ENCODE measurements at regions not wholly inside any gene's neighbourhood (a gene's known extent, or its start where the extent isn't known, plus 50 kb on each side); places are given as distances from the start of the nearest gene placed in this dataset.

DNA sequence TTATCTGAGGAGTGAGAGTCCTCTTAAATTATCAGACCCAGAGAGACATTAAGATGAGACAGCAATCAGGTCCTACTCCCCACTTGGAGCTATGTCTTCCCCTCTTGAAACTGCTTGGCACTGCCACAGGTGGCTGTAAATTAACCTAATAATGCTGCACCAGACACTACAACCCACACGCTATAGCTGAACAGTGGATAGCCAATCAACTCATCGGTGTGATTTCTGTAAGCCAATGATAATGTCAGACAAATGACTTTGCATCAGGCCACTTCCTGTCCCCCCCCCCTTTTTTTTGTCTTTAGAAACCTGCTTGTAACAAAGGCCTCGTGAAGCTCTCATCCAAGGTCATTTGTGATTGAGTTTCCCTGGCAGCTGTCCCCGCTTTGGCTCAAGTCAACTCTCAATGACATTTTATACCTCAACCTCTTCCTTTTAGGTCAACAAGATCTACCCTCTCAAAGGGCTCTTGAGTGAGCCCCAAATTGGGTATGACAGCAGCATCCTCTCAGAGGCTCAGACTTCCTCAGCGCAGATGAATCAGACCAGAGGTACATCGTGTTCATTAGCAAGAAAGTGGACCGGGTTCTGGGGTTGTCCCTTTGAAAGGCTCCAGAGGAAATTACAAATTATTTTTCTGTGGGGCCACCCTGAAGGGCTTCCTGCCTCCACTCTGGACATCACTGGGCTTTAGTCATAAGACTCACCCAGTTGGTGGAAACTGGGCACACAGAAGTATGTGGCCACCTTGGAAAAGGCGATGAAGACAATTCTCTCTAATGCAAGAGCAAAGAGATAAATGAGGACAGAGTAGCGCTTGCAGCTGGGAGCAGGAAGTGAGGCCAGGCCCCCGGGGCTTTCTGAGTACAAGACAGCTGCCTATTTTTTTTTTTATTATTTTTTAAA, 73.6 kb downstream of the COPS8 start:
- H3K27ac ChIP-seq, result no peak overlapping the region
- DNase-seq, result no peak
- H3K36me3 ChIP-seq, result no peaks in the 10 kb centered on the region
- TF ChIP-seq, protein P1, sequence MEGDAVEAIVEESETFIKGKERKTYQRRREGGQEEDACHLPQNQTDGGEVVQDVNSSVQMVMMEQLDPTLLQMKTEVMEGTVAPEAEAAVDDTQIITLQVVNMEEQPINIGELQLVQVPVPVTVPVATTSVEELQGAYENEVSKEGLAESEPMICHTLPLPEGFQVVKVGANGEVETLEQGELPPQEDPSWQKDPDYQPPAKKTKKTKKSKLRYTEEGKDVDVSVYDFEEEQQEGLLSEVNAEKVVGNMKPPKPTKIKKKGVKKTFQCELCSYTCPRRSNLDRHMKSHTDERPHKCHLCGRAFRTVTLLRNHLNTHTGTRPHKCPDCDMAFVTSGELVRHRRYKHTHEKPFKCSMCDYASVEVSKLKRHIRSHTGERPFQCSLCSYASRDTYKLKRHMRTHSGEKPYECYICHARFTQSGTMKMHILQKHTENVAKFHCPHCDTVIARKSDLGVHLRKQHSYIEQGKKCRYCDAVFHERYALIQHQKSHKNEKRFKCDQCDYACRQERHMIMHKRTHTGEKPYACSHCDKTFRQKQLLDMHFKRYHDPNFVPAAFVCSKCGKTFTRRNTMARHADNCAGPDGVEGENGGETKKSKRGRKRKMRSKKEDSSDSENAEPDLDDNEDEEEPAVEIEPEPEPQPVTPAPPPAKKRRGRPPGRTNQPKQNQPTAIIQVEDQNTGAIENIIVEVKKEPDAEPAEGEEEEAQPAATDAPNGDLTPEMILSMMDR (IDR thresholded peaks at IDR 0.05; ENCODE audit: low read depth, low read length), result no peak
- no peaks in the 10 kb centered on the region for H3K9me3 ChIP-seq (ENCODE audit: severe bottlenecking)
- no peak overlapping the region for H3K4me3 ChIP-seq (ENCODE audit: low read depth, low read length)
- H3K27me3 ChIP-seq (ENCODE audit: insufficient read depth, low read depth, severe bottlenecking), result peaks cover 13% of the 10 kb centered on the region

DNA sequence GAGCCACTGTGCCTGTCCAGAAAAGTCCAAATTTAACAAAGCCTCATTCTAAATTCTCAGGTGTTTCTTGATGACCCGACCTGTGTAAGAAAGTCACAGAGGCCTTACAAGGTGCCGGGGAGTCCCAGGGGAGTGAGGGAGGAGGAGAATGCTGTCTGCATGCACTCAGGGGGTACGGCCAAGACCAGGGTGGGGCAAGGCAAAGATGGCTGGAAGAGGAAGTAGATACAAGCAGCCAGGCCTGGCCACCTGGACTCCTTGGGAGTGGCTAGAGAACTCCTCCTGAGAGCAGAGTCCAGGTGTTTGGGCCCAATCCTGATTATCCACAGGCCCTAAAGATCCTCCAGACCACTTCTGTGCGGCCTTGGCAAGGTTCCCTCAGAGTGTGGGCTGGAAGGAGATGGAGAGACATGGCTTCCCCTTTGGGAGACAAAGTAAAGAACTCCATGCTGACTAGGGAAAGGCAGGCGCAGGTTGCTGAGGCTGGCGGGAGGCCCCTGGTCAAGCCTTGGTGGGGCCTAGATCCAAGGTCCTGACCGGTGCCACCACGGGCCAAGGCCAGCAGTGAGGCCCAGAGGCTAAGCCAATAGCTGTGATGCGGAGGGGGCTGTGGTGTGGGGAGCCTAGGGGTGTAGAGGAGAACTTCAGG, 74.7 kb downstream of the COPS8 start:
- TF ChIP-seq, protein P1 (IDR thresholded peaks at IDR 0.05; ENCODE audit: low read depth, low read length), result no peak
- Histone ChIP-seq H3K27me3 (ENCODE audit: insufficient read depth, low read depth, severe bottlenecking) (peaks cover 21% of the 10 kb centered on the region), H3K27ac (no peak overlapping the region), H3K4me3 (ENCODE audit: low read depth, low read length) (no peak overlapping the region), H3K36me3 (no peaks in the 10 kb centered on the region), H3K9me3 (ENCODE audit: severe bottlenecking) (no peaks in the 10 kb centered on the region)
- DNase-seq, result no peak

DNA sequence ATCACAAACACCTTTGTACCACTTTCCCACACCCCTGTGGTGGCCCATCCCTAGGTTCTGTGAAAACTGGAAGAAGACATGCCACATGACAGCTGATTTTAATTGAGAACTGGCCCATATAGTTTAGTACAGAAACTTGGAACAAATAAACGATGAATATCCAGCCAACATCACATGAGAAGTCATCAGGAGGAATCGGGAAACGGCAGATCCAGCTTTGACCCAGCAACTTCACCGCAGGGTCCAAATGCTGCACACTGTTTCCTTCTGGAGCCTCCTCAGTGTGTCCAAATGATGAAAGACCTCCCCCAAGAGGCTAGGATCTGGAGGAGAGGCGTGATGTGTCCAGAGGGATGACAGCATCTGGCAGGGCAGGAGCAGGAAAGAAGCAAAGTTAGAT, 75.5 kb downstream of the COPS8 start:
- H3K27ac ChIP-seq, result no peak overlapping the region
- DNase-seq, result no peak
- H3K9me3 ChIP-seq (ENCODE audit: severe bottlenecking), result no peaks in the 10 kb centered on the region
- no peaks in the 10 kb centered on the region for H3K36me3 ChIP-seq
- TF ChIP-seq, protein P1 (IDR thresholded peaks at IDR 0.05; ENCODE audit: low read depth, low read length), result no peak
- no peak overlapping the region for H3K4me3 ChIP-seq (ENCODE audit: low read depth, low read length)
- H3K27me3 ChIP-seq (ENCODE audit: insufficient read depth, low read depth, severe bottlenecking), result peaks cover 21% of the 10 kb centered on the region

DNA sequence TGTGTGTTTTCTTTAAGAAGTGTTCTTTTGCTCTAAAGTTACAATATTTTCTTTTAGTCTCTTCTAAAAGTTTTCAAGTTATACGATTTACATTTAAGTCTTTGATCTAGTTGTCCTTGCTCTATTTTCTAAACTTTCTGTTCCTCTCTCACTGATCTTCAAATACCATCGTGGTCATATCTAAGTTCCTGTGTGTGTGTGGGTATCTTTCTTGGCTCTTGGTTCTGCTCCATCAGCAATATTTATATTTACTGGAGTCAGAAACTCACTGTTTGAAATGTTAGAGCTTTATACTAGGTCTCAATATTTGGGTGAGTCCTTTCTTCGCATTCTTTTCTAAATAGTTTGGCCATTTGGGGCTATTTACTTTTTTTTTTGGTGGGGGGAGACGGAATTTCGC, 77.3 kb downstream of the COPS8 start:
- TF ChIP-seq, protein P1 (IDR thresholded peaks at IDR 0.05; ENCODE audit: low read depth, low read length), result no peak
- no peak overlapping the region for H3K4me3 ChIP-seq (ENCODE audit: low read depth, low read length)
- no peak overlapping the region for H3K27ac ChIP-seq
- peaks cover 21% of the 10 kb centered on the region for H3K27me3 ChIP-seq (ENCODE audit: insufficient read depth, low read depth, severe bottlenecking)
- H3K9me3 ChIP-seq (ENCODE audit: severe bottlenecking), result no peaks in the 10 kb centered on the region
- H3K36me3 ChIP-seq, result no peaks in the 10 kb centered on the region
- DNase-seq, result no peak

DNA sequence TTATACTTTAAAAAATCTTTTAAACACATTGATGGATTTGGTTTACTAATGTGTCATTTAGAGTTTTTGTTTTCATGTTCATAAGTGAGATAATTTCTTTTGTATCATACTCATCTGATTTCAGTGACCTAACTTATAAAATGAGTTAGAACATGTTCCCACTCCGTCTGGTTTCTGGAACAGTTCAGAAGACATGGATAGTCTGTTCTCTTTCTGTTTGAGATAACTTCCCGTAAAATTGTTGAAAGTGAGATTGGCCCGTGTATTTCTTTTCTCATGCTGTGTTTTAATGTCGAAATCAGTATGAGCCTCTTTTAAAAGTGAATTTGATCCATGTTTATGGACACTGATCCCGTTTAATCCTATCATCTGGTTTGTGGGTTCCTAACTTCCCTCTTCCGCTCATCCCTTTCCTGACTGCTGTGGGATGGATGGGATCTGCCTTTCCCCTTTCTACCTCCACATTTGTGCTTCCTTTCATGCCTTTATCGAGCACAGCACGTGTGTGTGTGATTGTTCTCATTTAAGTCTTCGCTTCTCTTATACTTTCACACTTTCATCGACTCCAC, 78.9 kb downstream of the COPS8 start:
- TF ChIP-seq, protein P1 (IDR thresholded peaks at IDR 0.05; ENCODE audit: low read depth, low read length), result no peak

More for the DNA sequence above, 78.9 kb downstream of the COPS8 start:
- Histone ChIP-seq H3K36me3 (no peaks in the 10 kb centered on the region), H3K27me3 (ENCODE audit: insufficient read depth, low read depth, severe bottlenecking) (peaks cover 21% of the 10 kb centered on the region), H3K9me3 (ENCODE audit: severe bottlenecking) (no peaks in the 10 kb centered on the region), H3K4me3 (ENCODE audit: low read depth, low read length) (no peak overlapping the region), H3K27ac (no peak overlapping the region)
- DNase-seq, result no peak
